ENCODE measurements at regions not wholly inside any gene's neighbourhood (a gene's known extent, or its start where the extent isn't known, plus 50 kb on each side); places are given as distances from the start of the nearest gene placed in this dataset.
"Not testable (repeated sequence)": the region's sequence is repeated elsewhere in the genome, so short reads cannot be mapped to it uniquely, and the experiment has no call there.

DNA sequence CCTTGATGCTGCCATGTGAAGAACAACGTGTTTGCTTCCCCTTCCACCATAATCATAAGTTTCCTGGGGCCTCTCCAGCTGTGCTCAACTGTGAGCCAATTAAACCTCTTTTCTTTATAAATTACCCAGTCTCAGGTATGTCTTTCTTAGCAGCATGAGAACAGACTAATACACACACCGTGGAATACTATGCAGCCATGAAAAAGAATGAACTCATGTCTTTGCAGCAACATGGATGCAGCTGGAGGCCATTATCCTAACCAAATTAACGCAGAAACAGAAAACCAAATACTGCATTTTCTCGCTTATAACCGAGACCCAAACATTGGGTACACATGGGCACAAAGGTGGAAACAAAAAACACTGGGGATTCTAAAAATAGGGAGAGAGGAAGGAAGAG is 286.7 kb upstream of the MINDY3 start:
- no peak overlapping the region for H3K27ac Mint-ChIP-seq (ENCODE audit: unreplicated experiment)
- no peak for DNase-seq (ENCODE audit: extremely low spot score, unreplicated experiment)
- no peaks in the 10 kb centered on the region for H3K36me3 Mint-ChIP-seq (ENCODE audit: unreplicated experiment)
- no peaks in the 10 kb centered on the region for H3K27me3 Mint-ChIP-seq (ENCODE audit: unreplicated experiment)
- TF ChIP-seq, protein P1, sequence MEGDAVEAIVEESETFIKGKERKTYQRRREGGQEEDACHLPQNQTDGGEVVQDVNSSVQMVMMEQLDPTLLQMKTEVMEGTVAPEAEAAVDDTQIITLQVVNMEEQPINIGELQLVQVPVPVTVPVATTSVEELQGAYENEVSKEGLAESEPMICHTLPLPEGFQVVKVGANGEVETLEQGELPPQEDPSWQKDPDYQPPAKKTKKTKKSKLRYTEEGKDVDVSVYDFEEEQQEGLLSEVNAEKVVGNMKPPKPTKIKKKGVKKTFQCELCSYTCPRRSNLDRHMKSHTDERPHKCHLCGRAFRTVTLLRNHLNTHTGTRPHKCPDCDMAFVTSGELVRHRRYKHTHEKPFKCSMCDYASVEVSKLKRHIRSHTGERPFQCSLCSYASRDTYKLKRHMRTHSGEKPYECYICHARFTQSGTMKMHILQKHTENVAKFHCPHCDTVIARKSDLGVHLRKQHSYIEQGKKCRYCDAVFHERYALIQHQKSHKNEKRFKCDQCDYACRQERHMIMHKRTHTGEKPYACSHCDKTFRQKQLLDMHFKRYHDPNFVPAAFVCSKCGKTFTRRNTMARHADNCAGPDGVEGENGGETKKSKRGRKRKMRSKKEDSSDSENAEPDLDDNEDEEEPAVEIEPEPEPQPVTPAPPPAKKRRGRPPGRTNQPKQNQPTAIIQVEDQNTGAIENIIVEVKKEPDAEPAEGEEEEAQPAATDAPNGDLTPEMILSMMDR (IDR thresholded peaks at IDR 0.05), result no peak
- H3K4me3 Mint-ChIP-seq (ENCODE audit: unreplicated experiment), result no peak overlapping the region
- no peaks in the 10 kb centered on the region for H3K4me1 Mint-ChIP-seq (ENCODE audit: unreplicated experiment)
- H3K9me3 Mint-ChIP-seq (ENCODE audit: unreplicated experiment), result no peaks in the 10 kb centered on the region

DNA sequence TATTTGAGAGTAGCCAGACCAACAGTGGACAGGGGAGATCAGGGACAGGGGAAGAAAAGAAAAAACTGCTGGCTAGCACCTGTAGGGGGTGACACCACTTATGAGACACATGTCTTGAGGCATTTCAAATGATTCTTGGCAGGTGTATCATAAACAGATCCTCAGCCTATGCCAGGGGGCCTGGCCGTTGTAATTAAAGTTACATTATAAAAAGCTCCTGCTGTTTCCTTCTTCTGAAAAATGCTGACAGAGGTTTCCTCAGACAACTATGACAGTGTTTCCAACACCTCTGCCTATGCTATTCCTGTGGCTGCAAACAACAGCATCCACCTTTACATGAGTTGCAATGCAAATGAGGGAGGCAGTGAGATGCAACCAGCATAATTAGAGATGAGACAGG is 281.0 kb upstream of the PTER start:
- Mint-ChIP-seq H3K4me3 (ENCODE audit: unreplicated experiment) (no peak overlapping the region), H3K36me3 (ENCODE audit: unreplicated experiment) (no peaks in the 10 kb centered on the region), H3K4me1 (ENCODE audit: unreplicated experiment) (no peaks in the 10 kb centered on the region), H3K27ac (ENCODE audit: unreplicated experiment) (no peak overlapping the region), H3K9me3 (ENCODE audit: unreplicated experiment) (no peaks in the 10 kb centered on the region), H3K27me3 (ENCODE audit: unreplicated experiment) (no peaks in the 10 kb centered on the region)
- no peak for DNase-seq (ENCODE audit: extremely low spot score, unreplicated experiment)
- TF ChIP-seq, protein P1 (IDR thresholded peaks at IDR 0.05), result no peak

DNA sequence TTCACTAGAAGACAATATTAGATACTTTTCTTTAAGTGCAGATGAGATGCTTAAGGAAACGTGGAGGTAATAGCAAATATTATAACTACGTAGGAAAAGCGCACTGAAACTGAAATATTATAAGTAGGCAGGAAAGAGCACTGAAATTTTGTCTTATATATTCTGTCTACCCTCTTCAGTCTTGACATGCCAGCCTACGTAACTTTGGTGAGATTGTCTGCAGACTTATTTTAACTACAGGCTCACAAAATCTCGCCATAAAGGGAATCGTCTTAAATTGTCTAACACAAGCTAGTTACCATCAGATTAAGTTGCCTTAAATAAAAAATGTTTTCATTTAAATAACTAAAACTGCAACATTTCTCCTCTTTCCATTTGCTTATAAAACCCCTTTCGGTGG is 280.1 kb upstream of the PTER start:
- H3K4me3 Mint-ChIP-seq (ENCODE audit: unreplicated experiment), result no peak overlapping the region
- TF ChIP-seq, protein P1 (IDR thresholded peaks at IDR 0.05), result no peak
- H3K36me3 Mint-ChIP-seq (ENCODE audit: unreplicated experiment), result no peaks in the 10 kb centered on the region
- no peaks in the 10 kb centered on the region for H3K9me3 Mint-ChIP-seq (ENCODE audit: unreplicated experiment)
- DNase-seq (ENCODE audit: extremely low spot score, unreplicated experiment), result no peak
- no peaks in the 10 kb centered on the region for H3K4me1 Mint-ChIP-seq (ENCODE audit: unreplicated experiment)
- no peak overlapping the region for H3K27ac Mint-ChIP-seq (ENCODE audit: unreplicated experiment)
- no peaks in the 10 kb centered on the region for H3K27me3 Mint-ChIP-seq (ENCODE audit: unreplicated experiment)

DNA sequence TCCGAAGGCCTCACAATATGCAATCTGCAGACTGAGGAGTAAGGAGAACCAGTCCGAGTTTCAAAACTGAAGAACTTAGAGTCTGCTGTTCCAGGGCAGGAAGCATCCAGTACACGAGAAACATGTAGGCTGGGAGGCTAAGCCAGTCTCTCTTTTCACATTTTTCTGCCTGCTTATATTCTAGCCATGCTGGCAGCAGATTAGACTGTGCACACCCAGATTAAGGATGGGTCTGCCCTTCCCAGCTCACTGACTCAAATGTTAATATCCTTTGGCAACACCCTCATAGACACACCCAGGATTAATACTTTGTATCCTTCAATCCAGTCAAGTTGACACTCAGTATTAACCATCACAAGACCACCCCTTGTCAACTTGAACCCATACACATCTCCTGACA is 271.7 kb upstream of the PTER start:
- not testable (repeated sequence) for DNase-seq (ENCODE audit: extremely low spot score, unreplicated experiment); H3K4me1 Mint-ChIP-seq (ENCODE audit: unreplicated experiment); H3K36me3 Mint-ChIP-seq (ENCODE audit: unreplicated experiment); H3K4me3 Mint-ChIP-seq (ENCODE audit: unreplicated experiment); H3K27me3 Mint-ChIP-seq (ENCODE audit: unreplicated experiment); H3K27ac Mint-ChIP-seq (ENCODE audit: unreplicated experiment)
- peaks cover 27% of the 10 kb centered on the region for H3K9me3 Mint-ChIP-seq (ENCODE audit: unreplicated experiment)

DNA sequence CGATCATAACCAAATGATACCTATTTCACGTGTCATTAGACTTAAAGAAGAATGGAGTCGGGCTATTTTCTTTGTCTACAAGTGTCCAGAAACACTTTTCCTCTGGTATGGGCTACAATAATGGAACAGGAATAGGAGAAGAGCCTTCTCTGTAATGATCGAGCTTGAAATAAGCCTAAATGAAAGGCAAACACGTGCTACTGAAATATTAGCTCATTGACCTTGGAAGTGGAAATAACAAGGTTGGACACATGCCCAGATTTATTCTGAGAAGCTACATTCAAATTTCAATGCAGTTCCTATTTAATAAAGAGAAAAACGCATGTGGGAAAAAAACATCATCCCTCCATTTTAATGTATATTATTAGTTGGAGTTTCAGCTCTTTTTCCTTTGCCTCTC is 254.7 kb upstream of the PTER start:
- Mint-ChIP-seq H3K36me3 (ENCODE audit: unreplicated experiment) (no peaks in the 10 kb centered on the region), H3K27me3 (ENCODE audit: unreplicated experiment) (peaks cover 3% of the 10 kb centered on the region), H3K27ac (ENCODE audit: unreplicated experiment) (no peak overlapping the region), H3K9me3 (ENCODE audit: unreplicated experiment) (no peaks in the 10 kb centered on the region), H3K4me1 (ENCODE audit: unreplicated experiment) (no peaks in the 10 kb centered on the region), H3K4me3 (ENCODE audit: unreplicated experiment) (no peak overlapping the region)
- TF ChIP-seq, protein P1 (IDR thresholded peaks at IDR 0.05), result no peak
- DNase-seq (ENCODE audit: extremely low spot score, unreplicated experiment), result no peak

DNA sequence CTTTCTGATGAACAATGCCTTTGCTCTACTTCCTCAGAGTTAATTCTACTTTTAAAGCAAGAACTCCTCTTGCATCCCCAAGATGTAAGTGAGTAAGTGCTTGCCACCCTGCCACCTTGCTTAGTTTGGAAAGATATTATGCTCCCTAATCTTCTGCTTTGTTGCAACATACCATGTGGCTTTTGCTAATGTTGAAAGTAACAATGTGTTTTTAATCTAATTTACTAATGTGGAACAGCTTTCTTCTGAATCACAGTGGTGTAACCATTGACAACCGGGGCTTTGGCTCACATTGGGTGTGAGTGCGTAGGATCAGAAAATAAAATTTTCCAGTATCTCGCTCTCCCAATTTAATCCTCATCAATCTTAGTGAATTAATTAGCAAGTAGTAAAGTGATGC is 254.1 kb upstream of the PTER start:
- Mint-ChIP-seq H3K4me1 (ENCODE audit: unreplicated experiment) (no peaks in the 10 kb centered on the region), H3K27me3 (ENCODE audit: unreplicated experiment) (peaks cover 3% of the 10 kb centered on the region), H3K4me3 (ENCODE audit: unreplicated experiment) (no peak overlapping the region), H3K36me3 (ENCODE audit: unreplicated experiment) (no peaks in the 10 kb centered on the region), H3K27ac (ENCODE audit: unreplicated experiment) (no peak overlapping the region), H3K9me3 (ENCODE audit: unreplicated experiment) (no peaks in the 10 kb centered on the region)
- TF ChIP-seq, protein P1 (IDR thresholded peaks at IDR 0.05), result no peak
- no peak for DNase-seq (ENCODE audit: extremely low spot score, unreplicated experiment)

Measured in osteocyte (in vitro differentiated cells).